ENCODE measurements at regions not wholly inside any gene's neighbourhood (a gene's known extent, or its start where the extent isn't known, plus 50 kb on each side); places are given as distances from the start of the nearest gene placed in this dataset.

- TF ChIP-seq CTCF (conservative IDR thresholded peaks at IDR 0.05) (no peak), EZH2 (IDR thresholded peaks at IDR 0.05; ENCODE audit: low read depth) (no peak)
These were observed 241.1 kb upstream of the PIK3R1 start for GRCh38 chr5:67974471-67974870.
